Activated CD8-positive, alpha-beta memory T cell treated with anti-CD3 and anti-CD28 coated beads, Interleukin-2, amount 50 U/mL, for 48 hours (primary cell): ENCODE measurements at regions not wholly inside any gene's neighbourhood (a gene's known extent, or its start where the extent isn't known, plus 50 kb on each side); places are given as distances from the start of the nearest gene placed in this dataset.

Experiments
- DNase-seq: peaks from one replicate; pipeline ENCODE4 v3.0.0-alpha.2; 2020

- no peak for DNase-seq
Observed at GRCh38 chr9:20191228-20191840, 402.5 kb upstream of the SLC24A2 start.

DNA sequence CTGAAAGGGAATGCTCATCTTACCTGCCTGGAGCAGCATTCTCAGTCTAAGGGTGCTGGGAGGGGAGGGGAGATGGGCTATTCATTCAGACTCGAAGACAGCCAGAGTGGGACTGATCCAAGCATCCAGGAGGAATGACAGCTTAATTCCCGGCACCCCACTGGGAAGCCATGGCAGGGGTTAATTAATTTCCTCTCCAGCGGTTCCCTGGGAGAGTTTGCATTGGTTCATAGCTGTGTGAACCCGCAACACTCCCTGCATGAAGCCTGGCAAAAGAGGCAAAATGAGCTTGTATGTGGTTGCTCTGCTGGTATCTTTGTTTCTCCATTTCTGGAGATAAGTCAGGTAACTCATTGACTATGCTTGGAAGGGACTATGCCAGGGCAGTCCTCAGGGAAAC, 401.0 kb upstream of the SLC24A2 start:
- no peak for DNase-seq

- DNase-seq, result no peak
Observed at GRCh38 chr9:20188616-20189369, 400.0 kb upstream of the SLC24A2 start.

- no peak for DNase-seq
Observed at GRCh38 chr9:20187318-20187717, 398.5 kb upstream of the SLC24A2 start.

DNA sequence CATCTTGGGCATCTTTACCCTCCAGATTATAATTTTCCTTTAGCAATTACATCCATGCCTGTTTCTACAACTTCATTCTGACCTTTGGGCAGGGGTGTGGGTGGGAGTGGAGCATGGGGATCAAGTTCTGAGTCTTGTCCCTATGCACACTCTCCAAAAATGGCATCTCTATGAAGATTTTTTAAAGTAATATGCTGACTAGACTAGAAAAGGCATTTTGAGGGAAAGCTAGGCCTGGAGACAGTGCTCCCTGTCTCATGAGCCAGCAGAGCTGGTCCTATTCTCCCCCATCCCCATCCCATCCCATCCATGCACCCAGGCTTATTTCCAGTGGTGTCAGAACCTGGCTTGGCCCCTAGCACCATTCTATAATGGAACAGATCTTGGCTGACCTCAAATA, 398.0 kb upstream of the SLC24A2 start:
- no peak for DNase-seq

DNA sequence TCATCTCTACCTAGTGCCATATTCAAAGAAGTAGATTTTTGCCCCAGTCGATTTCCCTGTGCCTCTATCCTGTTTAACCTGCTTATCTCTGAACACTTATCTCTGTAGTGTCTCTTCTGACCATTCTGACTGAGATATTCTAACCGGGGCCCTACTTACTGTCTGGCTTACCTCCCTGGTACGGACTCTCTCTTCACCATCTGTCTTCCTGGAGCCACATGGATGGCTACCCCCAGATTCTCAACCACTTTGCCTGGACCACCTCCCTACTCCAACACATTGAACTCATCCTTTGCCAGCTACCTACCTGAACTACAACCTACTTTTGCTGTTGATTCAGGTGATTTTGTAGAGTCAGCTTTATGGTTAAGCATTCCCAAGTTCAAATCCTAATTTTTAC, 397.4 kb upstream of the SLC24A2 start:
- no peak for DNase-seq

DNA sequence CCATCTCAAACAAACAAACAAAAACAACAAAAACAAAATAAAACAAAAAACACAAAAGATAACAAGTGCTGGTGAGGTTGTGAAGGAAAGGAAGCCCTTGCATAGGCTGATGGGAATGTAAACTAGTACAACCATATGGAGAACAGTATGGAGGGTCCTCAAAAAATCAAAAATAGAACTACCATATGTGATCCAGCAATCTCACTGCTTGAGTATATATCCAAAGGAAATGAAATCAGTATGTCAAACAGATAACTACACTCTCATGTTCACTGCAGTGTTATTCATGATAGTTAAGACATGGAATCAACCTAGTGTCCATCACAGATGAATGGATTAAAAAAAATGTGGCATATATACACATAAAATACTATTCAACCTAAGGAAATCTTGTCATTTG, 395.7 kb upstream of the SLC24A2 start:
- no peak for DNase-seq

DNA sequence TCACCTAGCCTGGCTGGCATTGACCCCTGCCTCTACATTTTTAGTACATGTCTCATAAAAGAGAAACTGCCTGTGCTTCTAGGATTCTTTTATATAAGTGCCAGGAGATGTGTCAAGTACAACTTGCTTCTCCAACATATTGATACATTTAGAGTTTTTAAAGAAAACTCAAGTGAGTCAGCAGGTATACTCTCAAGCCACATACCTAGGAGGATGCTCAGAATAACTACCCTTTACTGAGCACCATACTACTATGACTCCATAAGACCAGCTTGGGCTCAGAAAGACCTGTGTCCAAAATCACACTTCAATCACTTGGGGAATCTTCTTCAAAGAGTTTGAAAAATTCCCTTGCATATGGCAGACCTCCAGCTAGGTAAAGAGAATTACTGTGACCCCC, 389.8 kb upstream of the SLC24A2 start:
- DNase-seq, result no peak

GRCh38 chr9:20178197-20178596, 389.4 kb upstream of the SLC24A2 start:
- no peak for DNase-seq

DNA sequence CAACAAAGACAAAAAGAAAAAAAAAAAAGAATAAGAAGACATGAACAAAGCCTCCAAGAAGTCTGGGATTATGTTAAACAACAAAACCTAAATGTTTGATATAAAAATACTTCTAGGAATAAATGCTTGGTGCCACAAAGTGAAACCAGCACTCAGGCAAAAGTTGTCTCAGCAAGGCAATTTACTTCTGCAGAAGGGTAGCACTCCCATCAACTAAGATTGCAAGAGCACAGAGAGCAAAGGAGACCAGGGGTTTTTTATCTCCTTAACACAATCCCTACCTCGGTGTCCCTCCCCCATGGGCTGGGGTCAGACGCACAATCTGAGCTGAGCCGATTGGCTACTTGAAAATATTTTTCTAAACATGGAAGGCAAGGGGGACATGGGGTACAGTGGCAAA, 381.3 kb upstream of the SLC24A2 start:
- DNase-seq, result no peak

DNA sequence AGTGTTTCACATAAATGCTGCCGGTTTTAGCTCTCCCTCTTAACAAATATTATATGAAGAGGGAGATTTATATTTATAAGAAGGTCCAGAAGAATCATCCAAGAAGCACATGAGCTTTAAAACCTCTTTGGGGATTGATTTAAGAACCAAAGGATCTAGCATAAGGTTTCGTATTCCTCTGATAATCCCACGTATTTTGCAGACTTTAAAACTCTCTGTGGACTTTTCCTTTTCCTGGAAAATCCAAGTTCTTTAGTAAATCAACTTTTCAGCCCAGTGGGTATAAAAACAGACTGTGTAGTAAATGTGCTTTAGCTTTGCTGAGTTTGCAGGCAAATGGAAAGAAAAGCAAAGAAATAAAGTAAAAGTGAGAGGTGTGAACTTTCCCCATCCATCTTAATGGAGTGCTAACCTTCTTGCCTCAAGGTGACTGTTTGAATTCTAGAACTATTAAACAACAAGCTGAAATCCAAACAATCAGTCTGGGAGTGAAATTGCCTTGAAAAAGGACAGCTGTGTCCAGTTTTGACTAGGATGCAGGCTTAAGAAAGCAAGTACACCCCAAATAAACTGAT, 363.4 kb upstream of the SLC24A2 start:
- no peak for DNase-seq

DNA sequence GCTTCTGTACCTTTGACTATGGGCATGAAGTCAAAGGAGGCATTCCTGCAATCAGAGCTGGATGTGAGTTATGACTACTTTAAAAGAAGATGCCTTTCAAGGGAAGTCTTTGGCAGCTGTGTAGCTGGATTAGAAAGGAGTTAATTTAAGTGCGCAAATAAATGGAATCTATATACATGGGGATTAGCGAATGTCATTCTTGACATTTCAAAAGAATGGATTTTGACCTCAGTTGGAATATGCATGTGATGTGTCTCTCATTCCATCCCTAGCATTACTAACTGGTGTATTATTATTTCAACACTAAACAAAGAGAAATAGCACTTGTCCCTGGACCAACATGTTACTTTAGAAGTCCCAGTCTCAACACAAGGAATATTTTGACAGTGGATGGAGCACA, 359.6 kb upstream of the SLC24A2 start:
- DNase-seq, result no peak

DNA sequence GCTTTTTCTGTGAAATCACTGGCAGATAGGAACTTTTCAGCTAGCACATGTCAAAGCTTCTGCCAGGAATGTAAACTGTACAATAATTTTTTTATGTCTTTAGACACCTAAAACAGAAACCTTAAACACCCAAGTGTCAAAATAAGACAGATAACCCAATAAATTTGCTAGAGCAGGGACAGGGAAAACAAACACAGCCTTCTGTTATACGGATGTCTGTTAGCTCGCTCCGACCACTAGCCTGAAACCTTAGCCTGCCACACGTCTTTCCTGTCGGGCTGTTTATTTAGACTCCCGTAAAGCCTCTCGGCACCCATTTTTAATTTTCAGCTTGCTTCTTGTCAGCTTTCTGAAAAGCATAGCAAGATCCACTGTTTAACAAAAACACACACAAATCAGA, 355.4 kb upstream of the SLC24A2 start:
- DNase-seq, result no peak

GRCh38 chr9:20139763-20140290, 351.0 kb upstream of the SLC24A2 start:
- DNase-seq, result no peak

GRCh38 chr9:20138841-20139240, 350.0 kb upstream of the SLC24A2 start:
- no peak for DNase-seq

DNA sequence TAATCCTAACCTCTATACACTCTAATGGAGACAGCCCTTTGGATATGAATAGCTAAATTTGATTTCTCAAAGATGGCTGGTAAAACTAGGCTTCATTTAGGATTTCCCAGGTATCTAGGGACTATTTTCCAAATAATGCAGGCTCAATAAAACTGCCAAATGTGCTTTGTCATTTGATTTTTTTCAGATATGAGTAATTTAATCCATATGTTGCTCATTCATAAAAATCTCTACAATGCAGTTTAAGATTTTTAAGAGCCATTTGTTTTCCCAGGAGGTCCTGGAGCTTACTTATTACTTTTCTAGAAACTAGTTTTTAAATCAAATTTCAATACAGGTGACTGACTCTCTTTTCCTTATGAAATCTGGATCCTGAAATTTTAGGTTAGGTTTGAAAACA, 349.3 kb upstream of the SLC24A2 start:
- DNase-seq, result no peak

GRCh38 chr9:20137425-20137824, 348.6 kb upstream of the SLC24A2 start:
- no peak for DNase-seq

- no peak for DNase-seq
Observed at GRCh38 chr9:20135119-20135697, 346.4 kb upstream of the SLC24A2 start.

- no peak for DNase-seq
Observed at GRCh38 chr9:20125727-20126126, 336.9 kb upstream of the SLC24A2 start.

DNA sequence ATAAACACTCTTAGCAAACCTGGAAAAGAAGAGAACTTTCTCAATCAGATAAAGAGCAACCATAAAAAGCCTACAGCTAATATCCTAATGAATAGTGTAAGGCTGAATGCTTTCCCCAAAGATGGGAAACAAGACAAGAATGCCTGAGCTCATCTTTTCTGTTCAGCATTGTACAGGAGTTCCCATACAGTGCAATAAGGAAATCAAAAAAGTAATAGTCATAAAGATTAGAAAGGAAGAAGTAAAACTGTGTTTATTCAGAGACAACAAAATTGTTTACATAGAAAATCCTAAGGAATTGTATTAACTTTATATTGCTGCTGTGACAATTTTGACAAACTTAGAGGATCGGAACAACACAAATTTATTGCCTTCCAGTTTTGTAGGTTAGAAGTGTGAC, 330.7 kb upstream of the SLC24A2 start:
- no peak for DNase-seq

DNA sequence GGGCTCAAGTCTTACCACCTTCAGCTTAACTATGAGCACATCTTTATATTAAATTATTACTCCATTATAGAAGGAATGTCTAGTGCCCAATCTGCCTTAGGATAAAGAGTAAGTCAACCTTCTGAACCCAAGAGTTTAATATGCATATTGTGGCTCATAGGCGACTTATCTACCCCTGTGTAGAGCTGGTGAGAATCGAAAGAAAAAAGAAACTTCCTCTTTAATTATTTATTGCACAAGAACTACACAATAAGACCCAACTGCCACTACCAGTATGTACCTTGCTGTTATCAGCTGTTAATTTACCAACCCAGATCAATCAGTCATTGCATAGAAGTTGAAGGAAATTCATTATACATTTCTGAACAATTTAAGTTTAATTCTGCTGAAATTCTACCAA, 329.1 kb upstream of the SLC24A2 start:
- no peak for DNase-seq

DNA sequence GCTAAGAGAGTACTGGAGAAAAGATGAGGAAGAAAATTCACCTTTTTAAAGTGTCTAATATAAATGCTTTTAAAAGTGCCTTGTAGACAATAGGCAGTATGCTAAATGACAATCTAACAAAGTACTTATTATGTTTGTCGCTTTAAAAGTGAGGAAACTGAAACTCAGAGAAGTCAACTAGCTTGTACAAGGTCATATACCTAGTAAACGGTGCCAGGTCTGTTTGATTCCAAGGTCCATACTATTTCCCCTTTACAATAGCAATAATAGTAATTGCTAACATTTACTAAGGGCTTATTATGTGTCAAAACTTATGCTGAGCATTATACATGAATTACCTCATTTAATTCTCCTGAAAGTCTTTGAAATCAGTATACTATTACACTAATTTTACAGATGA, 328.6 kb upstream of the SLC24A2 start:
- no peak for DNase-seq

- no peak for DNase-seq
Observed at GRCh38 chr9:20114974-20115373, 326.1 kb upstream of the SLC24A2 start.

GRCh38 chr9:20112205-20112783, 323.5 kb upstream of the SLC24A2 start:
- no peak for DNase-seq
